Upper lobe of right lung (tissue), 1 donor: ENCODE measurements at regions not wholly inside any gene's neighbourhood (a gene's known extent, or its start where the extent isn't known, plus 50 kb on each side); places are given as distances from the start of the nearest gene placed in this dataset.

Experiments used
- ATAC-seq: fragments of 200-7000 bp; cut with Tn5 transposase; one replicate; pipeline ENCODE4 v1.9.1; 2020; ENCODE audit warnings: mild to moderate bottlenecking, moderate library complexity
- DNase-seq: peaks from one replicate; pipeline ENCODE4 v3.0.0-alpha.2; 2020
- H3K27ac ChIP-seq: fragments of 200-600 bp; one replicate; pipeline ENCODE4 v1.8.0; 2022
- H3K27me3 ChIP-seq: fragments of 200-600 bp; one replicate; pipeline ENCODE4 v1.8.0; 2022; ENCODE audit warnings: mild to moderate bottlenecking
- H3K36me3 ChIP-seq: fragments of 200-600 bp; one replicate; pipeline ENCODE4 v1.8.0; 2022
- H3K4me1 ChIP-seq: fragments of 200-600 bp; one replicate; pipeline ENCODE4 v1.8.0; 2022
- H3K4me3 ChIP-seq: fragments of 200-600 bp; one replicate; pipeline ENCODE4 v1.8.0; 2022; ENCODE audit warnings: mild to moderate bottlenecking
- H3K9me3 ChIP-seq: fragments of 200-600 bp; one replicate; pipeline ENCODE4 v1.8.0; 2022
- CTCF ChIP-seq: fragments of 200-600 bp; IDR thresholded peaks from one replicate; pipeline ENCODE4 v1.8.0; 2022; ENCODE audit warnings: antibody characterized with exemption
- intact Hi-C: fragments of 100-400 bp; cut with DNase I; formaldehyde crosslinking; loops from one replicate; pipeline ENCODE4 v1.11.0; 2022
- donor health status: DM: no; HTN: yes; CAD: no; lungs with severe emphysema.

- intact Hi-C loops = no loop called here
- no peak overlapping the region for H3K4me3 ChIP-seq
- no peak for ATAC-seq
- peaks cover 29% of the 10 kb centered on the region for H3K36me3 ChIP-seq
- TF ChIP-seq CTCF = no peak
- DNase-seq = no peak
- no peak overlapping the region for H3K27ac ChIP-seq
- no peaks in the 10 kb centered on the region for H3K4me1 ChIP-seq
- H3K9me3 ChIP-seq = no peaks in the 10 kb centered on the region
- H3K27me3 ChIP-seq = no peaks in the 10 kb centered on the region
These were observed 87.9 kb downstream of the SYNE3 start for GRCh38 chr14:95428557-95428956.

GRCh38 chr14:95426116-95426475 is 90.4 kb downstream of the SYNE3 start:
- TF ChIP-seq CTCF = no peak
- no peaks in the 10 kb centered on the region for H3K4me1 ChIP-seq
- H3K4me3 ChIP-seq = no peak overlapping the region
- intact Hi-C loops = no loop called here
- no peaks in the 10 kb centered on the region for H3K27me3 ChIP-seq
- no peak overlapping the region for H3K27ac ChIP-seq
- DNase-seq (no peak), ATAC-seq (no peak)
- H3K9me3 ChIP-seq = no peaks in the 10 kb centered on the region
- H3K36me3 ChIP-seq = peaks cover 6% of the 10 kb centered on the region

DNA sequence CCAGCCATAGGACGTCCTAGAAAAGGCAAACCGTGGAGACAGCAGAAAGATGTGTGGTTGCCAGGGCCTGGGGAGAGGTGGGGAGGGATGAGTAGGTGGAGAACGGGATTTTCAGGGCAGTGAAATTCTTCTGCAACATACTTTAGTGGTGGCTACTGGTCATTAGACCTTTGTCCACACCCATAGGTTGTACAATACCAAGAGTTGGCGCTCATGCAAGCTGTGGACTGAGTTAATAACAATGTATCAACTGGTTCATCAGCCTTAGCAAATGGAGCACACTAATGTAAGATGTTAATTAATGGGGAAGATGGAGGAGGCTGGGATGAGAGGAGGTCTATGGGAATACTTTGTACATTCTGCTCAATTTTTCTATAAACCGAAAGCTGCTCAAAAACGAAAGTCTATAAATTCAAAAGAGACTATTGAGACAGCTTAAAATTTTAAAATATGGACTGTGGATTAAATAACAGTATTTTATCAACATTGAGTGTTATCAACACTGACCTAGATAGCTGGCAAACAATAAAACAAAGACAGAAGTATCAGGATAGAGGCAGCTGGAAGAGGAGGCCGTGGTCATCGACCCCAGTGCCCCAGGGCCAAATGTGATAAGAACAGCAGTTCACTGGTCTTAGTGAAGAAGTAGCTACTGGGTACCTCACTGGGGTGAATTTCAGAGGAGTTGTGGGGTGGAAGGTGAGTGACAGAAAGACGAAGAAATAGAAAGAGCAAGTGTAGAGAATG is 90.9 kb downstream of the SYNE3 start:
- Histone ChIP-seq H3K4me3 (no peak overlapping the region), H3K4me1 (no peaks in the 10 kb centered on the region), H3K27me3 (no peaks in the 10 kb centered on the region), H3K9me3 (no peaks in the 10 kb centered on the region), H3K36me3 (peaks cover 6% of the 10 kb centered on the region), H3K27ac (no peak overlapping the region)
- no peak for TF ChIP-seq CTCF
- intact Hi-C loops = no loop called here
- ATAC-seq (no peak), DNase-seq (no peak)

- DNase-seq (no peak), ATAC-seq (no peak)
- intact Hi-C loops = no loop called here
- TF ChIP-seq CTCF = no peak
- no peak overlapping the region for H3K27ac ChIP-seq
- H3K36me3 ChIP-seq = no peaks in the 10 kb centered on the region
- H3K4me3 ChIP-seq = no peak overlapping the region
- no peaks in the 10 kb centered on the region for H3K4me1 ChIP-seq
- no peaks in the 10 kb centered on the region for H3K27me3 ChIP-seq
- H3K9me3 ChIP-seq = no peaks in the 10 kb centered on the region
These were observed 91.9 kb downstream of the SYNE3 start for GRCh38 chr14:95424529-95424928.

GRCh38 chr14:95421741-95422140 is 94.7 kb downstream of the SYNE3 start:
- H3K27me3 ChIP-seq = no peaks in the 10 kb centered on the region
- H3K36me3 ChIP-seq = peaks cover 14% of the 10 kb centered on the region

More at GRCh38 chr14:95421741-95422140, 94.7 kb downstream of the SYNE3 start:
- Histone ChIP-seq H3K4me1 (no peaks in the 10 kb centered on the region), H3K9me3 (no peaks in the 10 kb centered on the region), H3K4me3 (no peak overlapping the region), H3K27ac (no peak overlapping the region)
- DNase-seq (no peak), ATAC-seq (no peak)
- intact Hi-C loops = no loop called here
- TF ChIP-seq CTCF = no peak
